ENCODE measurements at regions not wholly inside any gene's neighbourhood (a gene's known extent, or its start where the extent isn't known, plus 50 kb on each side); places are given as distances from the start of the nearest gene placed in this dataset.

DNA sequence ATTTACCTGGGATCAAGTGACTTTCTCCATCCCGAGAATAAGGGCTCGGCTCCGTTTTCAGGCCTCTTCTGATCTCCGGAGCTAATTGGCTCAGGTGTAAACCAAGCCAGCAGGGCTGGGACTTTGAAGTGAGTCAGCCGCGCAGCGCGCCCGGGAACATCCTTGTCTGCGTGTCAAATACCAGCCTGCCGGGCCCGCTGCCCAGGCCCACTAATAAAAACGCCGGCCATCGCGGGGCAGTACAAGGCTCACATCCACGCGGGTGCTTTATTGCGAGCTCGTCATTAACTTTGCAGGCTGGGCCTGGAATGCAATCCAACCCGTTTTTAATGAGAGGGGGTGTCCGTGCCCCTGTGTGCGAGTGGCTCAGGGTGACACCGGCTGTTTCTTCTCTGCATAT lies 416.8 kb downstream of the IRX2 start:
- TF ChIP-seq, protein P1, sequence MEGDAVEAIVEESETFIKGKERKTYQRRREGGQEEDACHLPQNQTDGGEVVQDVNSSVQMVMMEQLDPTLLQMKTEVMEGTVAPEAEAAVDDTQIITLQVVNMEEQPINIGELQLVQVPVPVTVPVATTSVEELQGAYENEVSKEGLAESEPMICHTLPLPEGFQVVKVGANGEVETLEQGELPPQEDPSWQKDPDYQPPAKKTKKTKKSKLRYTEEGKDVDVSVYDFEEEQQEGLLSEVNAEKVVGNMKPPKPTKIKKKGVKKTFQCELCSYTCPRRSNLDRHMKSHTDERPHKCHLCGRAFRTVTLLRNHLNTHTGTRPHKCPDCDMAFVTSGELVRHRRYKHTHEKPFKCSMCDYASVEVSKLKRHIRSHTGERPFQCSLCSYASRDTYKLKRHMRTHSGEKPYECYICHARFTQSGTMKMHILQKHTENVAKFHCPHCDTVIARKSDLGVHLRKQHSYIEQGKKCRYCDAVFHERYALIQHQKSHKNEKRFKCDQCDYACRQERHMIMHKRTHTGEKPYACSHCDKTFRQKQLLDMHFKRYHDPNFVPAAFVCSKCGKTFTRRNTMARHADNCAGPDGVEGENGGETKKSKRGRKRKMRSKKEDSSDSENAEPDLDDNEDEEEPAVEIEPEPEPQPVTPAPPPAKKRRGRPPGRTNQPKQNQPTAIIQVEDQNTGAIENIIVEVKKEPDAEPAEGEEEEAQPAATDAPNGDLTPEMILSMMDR (IDR thresholded peaks at IDR 0.05; ENCODE audit: extremely low read depth in 1 of 2, insufficient read depth in 1 of 2, low read depth in 1 of 2, low read length in 2 of 2), result no peak
- TF ChIP-seq EZH2 (IDR thresholded peaks at IDR 0.05; ENCODE audit: borderline replicate concordance, low read depth, low read length, severe bottlenecking) (no peak), MYC (IDR thresholded peaks at IDR 0.05; ENCODE audit: low read depth, low read length) (no peak), POLR2A (IDR thresholded peaks at IDR 0.05; ENCODE audit: low read depth, low read length) (no peak), POLR2AphosphoS5 (IDR thresholded peaks at IDR 0.05; ENCODE audit: insufficient read depth, low read depth, low read length) (no peak), GATA2 (IDR thresholded peaks at IDR 0.05; ENCODE audit: insufficient read depth, insufficient read length, low read depth, low read length) (no peak), JUN (IDR thresholded peaks at IDR 0.05; ENCODE audit: borderline replicate concordance, insufficient read depth, insufficient read length, low read depth) (no peak), MAX (IDR thresholded peaks at IDR 0.05; ENCODE audit: insufficient read depth, insufficient read length) (no peak)

Data from endothelial cell of umbilical vein (primary cell).